ENCODE measurements at regions not wholly inside any gene's neighbourhood (a gene's known extent, or its start where the extent isn't known, plus 50 kb on each side); places are given as distances from the start of the nearest gene placed in this dataset.

GRCh38 chr4:132642016-132642817 lies 506.9 kb upstream of the PCDH10 start:
- Histone ChIP-seq H3K27ac (no peak overlapping the region), H3K9me3 (no peaks in the 10 kb centered on the region), H3K27me3 (no peaks in the 10 kb centered on the region), H3K4me3 (no peak overlapping the region), H3K36me3 (no peaks in the 10 kb centered on the region), H3K4me1 (no peaks in the 10 kb centered on the region)
- intact Hi-C loops (cut with DNase I) = no loop called here
- TF ChIP-seq CTCF (IDR thresholded peaks at IDR 0.05) (peak in 5 of 6 experiments; percentile 27 to 66 (median 47)), POLR2A (IDR thresholded peaks at IDR 0.05) (no peak)
- WGBS, 2 donors = 17 to 22% methylated on average over 6 of the region's 6 CpGs
- no peak for DNase-seq

GRCh38 chr4:132646186-132646585 lies 502.9 kb upstream of the PCDH10 start:
- DNase-seq = no peak
- H3K4me3 ChIP-seq = no peak overlapping the region
- 45 to 60% methylated on average over 2 of the region's 2 CpGs for WGBS, 2 donors
- H3K4me1 ChIP-seq = no peaks in the 10 kb centered on the region
- TF ChIP-seq POLR2A (IDR thresholded peaks at IDR 0.05) (no peak), CTCF (IDR thresholded peaks at IDR 0.05) (no peak)
- H3K9me3 ChIP-seq = no peaks in the 10 kb centered on the region
- intact Hi-C loops (cut with DNase I) = no loop called here
- H3K27ac ChIP-seq = no peak overlapping the region
- H3K27me3 ChIP-seq = no peaks in the 10 kb centered on the region
- H3K36me3 ChIP-seq = no peaks in the 10 kb centered on the region

- TF ChIP-seq POLR2A (IDR thresholded peaks at IDR 0.05) = no peak
- TF ChIP-seq CTCF (IDR thresholded peaks at IDR 0.05) = no peak
- no peak overlapping the region for H3K27ac ChIP-seq
- H3K36me3 ChIP-seq = no peaks in the 10 kb centered on the region
- H3K4me3 ChIP-seq = no peak overlapping the region
- DNase-seq = no peak
- H3K4me1 ChIP-seq = no peaks in the 10 kb centered on the region
- H3K9me3 ChIP-seq = no peaks in the 10 kb centered on the region
- H3K27me3 ChIP-seq = no peaks in the 10 kb centered on the region
- WGBS, 2 donors = 73 to 79% methylated on average over 2 of the region's 2 CpGs
- intact Hi-C loops (cut with DNase I) = no loop called here
Observed at GRCh38 chr4:132651196-132651595, 497.9 kb upstream of the PCDH10 start.

GRCh38 chr4:132660181-132660580 lies 488.9 kb upstream of the PCDH10 start:
- DNase-seq = no peak
- H3K27ac ChIP-seq = no peak overlapping the region
- WGBS, 2 donors = 25 to 29% methylated on average over 1 of the region's 1 CpG
- H3K36me3 ChIP-seq = no peaks in the 10 kb centered on the region
- no peaks in the 10 kb centered on the region for H3K4me1 ChIP-seq
- no peaks in the 10 kb centered on the region for H3K27me3 ChIP-seq
- H3K9me3 ChIP-seq = no peaks in the 10 kb centered on the region
- intact Hi-C loops (cut with DNase I) = no loop called here
- TF ChIP-seq CTCF (IDR thresholded peaks at IDR 0.05) (no peak), POLR2A (IDR thresholded peaks at IDR 0.05) (no peak)
- no peak overlapping the region for H3K4me3 ChIP-seq

- Histone ChIP-seq H3K9me3 (no peaks in the 10 kb centered on the region), H3K27ac (no peak overlapping the region), H3K36me3 (no peaks in the 10 kb centered on the region), H3K27me3 (no peaks in the 10 kb centered on the region), H3K4me3 (no peak overlapping the region), H3K4me1 (no peaks in the 10 kb centered on the region)
- intact Hi-C loops (cut with DNase I) = no loop called here
- 79 to 81% methylated on average over 1 of the region's 1 CpG for WGBS, 2 donors
- TF ChIP-seq CTCF (IDR thresholded peaks at IDR 0.05) = no peak
- no peak for DNase-seq
Observed at GRCh38 chr4:132662456-132662855, 486.6 kb upstream of the PCDH10 start.

Measured in esophagus squamous epithelium (tissue), 5 donors.